ENCODE measurements at regions not wholly inside any gene's neighbourhood (a gene's known extent, or its start where the extent isn't known, plus 50 kb on each side); places are given as distances from the start of the nearest gene placed in this dataset.

DNA sequence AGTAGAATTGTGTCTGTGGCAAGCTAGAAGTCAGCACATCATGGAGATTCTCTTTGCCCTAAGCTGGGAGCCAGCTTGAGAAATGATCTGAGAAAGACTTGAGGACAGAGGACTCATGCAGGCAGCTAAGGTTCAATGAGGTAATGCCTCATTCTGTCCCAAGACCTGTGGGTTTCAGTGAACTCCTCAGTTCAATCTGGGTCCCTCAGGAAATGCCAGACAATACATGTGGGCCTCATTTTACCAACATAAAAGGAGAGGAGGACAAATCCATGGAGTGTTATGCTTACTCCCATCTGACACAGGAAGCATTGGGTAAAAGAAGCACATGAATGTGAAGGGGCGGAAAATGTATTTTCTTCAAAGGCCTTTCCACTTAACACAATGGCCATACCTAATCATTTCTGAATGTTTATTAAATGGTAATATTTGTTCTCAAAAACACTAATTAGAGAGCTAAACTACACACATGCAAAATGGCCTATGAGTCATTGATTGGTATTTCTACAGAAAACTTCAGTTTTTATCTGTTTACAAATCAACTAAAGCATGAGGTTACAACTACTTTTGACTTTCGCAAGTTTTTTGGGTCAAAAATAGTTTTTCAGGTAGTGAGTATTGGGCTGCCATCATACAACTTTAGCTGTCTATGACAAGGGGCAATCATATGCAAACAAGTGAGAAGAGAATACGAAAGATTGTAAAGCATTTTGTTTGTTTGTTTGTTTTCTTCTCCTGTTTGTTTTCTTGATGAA, 205.3 kb downstream of the CHRM2 start:
- Mint-ChIP-seq H3K27me3 (ENCODE audit: low read depth) (no peaks in the 10 kb centered on the region), H3K4me1 (ENCODE audit: low read depth) (no peaks in the 10 kb centered on the region), H3K36me3 (ENCODE audit: low read depth) (no peaks in the 10 kb centered on the region), H3K4me3 (no peak overlapping the region), H3K27ac (no peak overlapping the region), H3K9me3 (ENCODE audit: insufficient read depth) (no peaks in the 10 kb centered on the region)
- no peak for ATAC-seq
- DNase-seq: no peak
- CTCF ChIA-PET: no interaction called here
- POLR2A ChIA-PET: no interaction called here

All from activated CD8-positive, alpha-beta T cell treated with anti-CD3 and anti-CD28 coated beads, Interleukin-2, amount 10 ng/mL, durations not matched to agents 7 days and 5 days (primary cell).